ENCODE measurements at regions not wholly inside any gene's neighbourhood (a gene's known extent, or its start where the extent isn't known, plus 50 kb on each side); places are given as distances from the start of the nearest gene placed in this dataset.
"Not testable (repeated sequence)": the region's sequence is repeated elsewhere in the genome, so short reads cannot be mapped to it uniquely, and the experiment has no call there.

GRCh38 chrX:110962451-110962850 is 133.5 kb upstream of the PAK3 start:
- DNase-seq, result no peak

- DNase-seq, result no peak
Observed at GRCh38 chrX:110955706-110956105, 140.3 kb upstream of the PAK3 start.

- no peak for DNase-seq
Observed at GRCh38 chrX:110954428-110955100, 141.4 kb upstream of the PAK3 start.

- no peak for DNase-seq
Observed at GRCh38 chrX:110951472-110952269, 144.3 kb upstream of the PAK3 start.

- no peak for DNase-seq
Observed at GRCh38 chrX:110944751-110945675, 149.4 kb upstream of the CHRDL1 start.

GRCh38 chrX:110944311-110944750 is 148.7 kb upstream of the CHRDL1 start:
- DNase-seq, result no peak

- no peak for DNase-seq
Observed at GRCh38 chrX:110941906-110942305, 146.3 kb upstream of the CHRDL1 start.

GRCh38 chrX:110938977-110939732 is 143.5 kb upstream of the CHRDL1 start:
- no peak for DNase-seq

- no peak for DNase-seq
Observed at GRCh38 chrX:110924871-110925270, 129.3 kb upstream of the CHRDL1 start.

- no peak for DNase-seq
Observed at GRCh38 chrX:110920991-110921390, 125.4 kb upstream of the CHRDL1 start.

- DNase-seq, result no peak
Observed at GRCh38 chrX:110915570-110915969, 120.0 kb upstream of the CHRDL1 start.

- no peak for DNase-seq
Observed at GRCh38 chrX:110915111-110915510, 119.5 kb upstream of the CHRDL1 start.

- DNase-seq, result no peak
Observed at GRCh38 chrX:110914281-110914680, 118.7 kb upstream of the CHRDL1 start.

- DNase-seq, result not testable (repeated sequence)
Observed at GRCh38 chrX:110904747-110905146, 109.1 kb upstream of the CHRDL1 start.

GRCh38 chrX:110881971-110882370 is 86.4 kb upstream of the CHRDL1 start:
- no peak for DNase-seq

- no peak for DNase-seq
Observed at GRCh38 chrX:110877326-110877725, 81.7 kb upstream of the CHRDL1 start.

- no peak for DNase-seq
Observed at GRCh38 chrX:110871839-110872238, 76.2 kb upstream of the CHRDL1 start.

GRCh38 chrX:110866421-110866820 is 70.8 kb upstream of the CHRDL1 start:
- no peak for DNase-seq

GRCh38 chrX:110863883-110864282 is 68.3 kb upstream of the CHRDL1 start:
- DNase-seq, result no peak

GRCh38 chrX:110858565-110858964 is 62.9 kb upstream of the CHRDL1 start:
- DNase-seq, result no peak

- no peak for DNase-seq
Observed at GRCh38 chrX:110853610-110854009, 58.0 kb upstream of the CHRDL1 start.

- no peak for DNase-seq
Observed at GRCh38 chrX:110852180-110852579, 56.6 kb upstream of the CHRDL1 start.

- DNase-seq, result no peak
Observed at GRCh38 chrX:110851780-110852179, 56.2 kb upstream of the CHRDL1 start.
